ENCODE measurements at regions not wholly inside any gene's neighbourhood (a gene's known extent, or its start where the extent isn't known, plus 50 kb on each side); places are given as distances from the start of the nearest gene placed in this dataset.
"Not testable (repeated sequence)": the region's sequence is repeated elsewhere in the genome, so short reads cannot be mapped to it uniquely, and the experiment has no call there.

GRCh38 chr7:98763441-98763840, 106.4 kb downstream of the TMEM130 start:
- Histone ChIP-seq H3K4me3 (no peak overlapping the region), H3K9me3 (no peaks in the 10 kb centered on the region), H3K27ac (no peak overlapping the region), H3K36me3 (no peaks in the 10 kb centered on the region), H3K4me1 (no peaks in the 10 kb centered on the region), H3K27me3 (no peaks in the 10 kb centered on the region)
- TF ChIP-seq, protein P1, sequence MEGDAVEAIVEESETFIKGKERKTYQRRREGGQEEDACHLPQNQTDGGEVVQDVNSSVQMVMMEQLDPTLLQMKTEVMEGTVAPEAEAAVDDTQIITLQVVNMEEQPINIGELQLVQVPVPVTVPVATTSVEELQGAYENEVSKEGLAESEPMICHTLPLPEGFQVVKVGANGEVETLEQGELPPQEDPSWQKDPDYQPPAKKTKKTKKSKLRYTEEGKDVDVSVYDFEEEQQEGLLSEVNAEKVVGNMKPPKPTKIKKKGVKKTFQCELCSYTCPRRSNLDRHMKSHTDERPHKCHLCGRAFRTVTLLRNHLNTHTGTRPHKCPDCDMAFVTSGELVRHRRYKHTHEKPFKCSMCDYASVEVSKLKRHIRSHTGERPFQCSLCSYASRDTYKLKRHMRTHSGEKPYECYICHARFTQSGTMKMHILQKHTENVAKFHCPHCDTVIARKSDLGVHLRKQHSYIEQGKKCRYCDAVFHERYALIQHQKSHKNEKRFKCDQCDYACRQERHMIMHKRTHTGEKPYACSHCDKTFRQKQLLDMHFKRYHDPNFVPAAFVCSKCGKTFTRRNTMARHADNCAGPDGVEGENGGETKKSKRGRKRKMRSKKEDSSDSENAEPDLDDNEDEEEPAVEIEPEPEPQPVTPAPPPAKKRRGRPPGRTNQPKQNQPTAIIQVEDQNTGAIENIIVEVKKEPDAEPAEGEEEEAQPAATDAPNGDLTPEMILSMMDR (IDR thresholded peaks at IDR 0.05): no peak
- TF ChIP-seq POLR2A (IDR thresholded peaks at IDR 0.05): no peak
- intact Hi-C loops (cut with DNase I; ENCODE audit: low total_unique reads): no loop called here
- DNase-seq: no peak

DNA sequence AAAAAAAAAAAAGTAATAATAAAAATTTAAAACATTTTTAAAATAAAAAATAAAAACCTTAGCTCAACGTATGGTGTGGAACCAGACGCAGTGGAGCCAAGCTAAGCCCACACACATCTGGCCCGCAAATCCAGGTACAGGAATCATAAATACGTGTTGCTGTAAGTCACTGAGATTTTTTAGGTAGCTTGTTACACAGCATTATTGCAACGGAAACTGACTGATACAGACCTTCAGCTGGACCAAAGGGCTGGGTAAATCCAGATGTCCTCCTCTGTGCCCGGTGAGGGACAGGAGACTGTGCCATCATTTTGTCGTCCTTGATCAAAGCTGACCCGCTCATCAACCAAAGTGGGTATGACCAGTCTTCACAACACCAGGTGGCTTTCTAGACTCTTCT, 104.9 kb downstream of the TMEM130 start:
- Histone ChIP-seq H3K27ac (no peak overlapping the region), H3K4me1 (no peaks in the 10 kb centered on the region), H3K4me3 (no peak overlapping the region), H3K36me3 (no peaks in the 10 kb centered on the region), H3K27me3 (no peaks in the 10 kb centered on the region), H3K9me3 (no peaks in the 10 kb centered on the region)
- no peak for TF ChIP-seq POLR2A (IDR thresholded peaks at IDR 0.05)
- TF ChIP-seq, protein P1 (IDR thresholded peaks at IDR 0.05): no peak
- intact Hi-C loops (cut with DNase I; ENCODE audit: low total_unique reads): no loop called here
- DNase-seq: no peak

DNA sequence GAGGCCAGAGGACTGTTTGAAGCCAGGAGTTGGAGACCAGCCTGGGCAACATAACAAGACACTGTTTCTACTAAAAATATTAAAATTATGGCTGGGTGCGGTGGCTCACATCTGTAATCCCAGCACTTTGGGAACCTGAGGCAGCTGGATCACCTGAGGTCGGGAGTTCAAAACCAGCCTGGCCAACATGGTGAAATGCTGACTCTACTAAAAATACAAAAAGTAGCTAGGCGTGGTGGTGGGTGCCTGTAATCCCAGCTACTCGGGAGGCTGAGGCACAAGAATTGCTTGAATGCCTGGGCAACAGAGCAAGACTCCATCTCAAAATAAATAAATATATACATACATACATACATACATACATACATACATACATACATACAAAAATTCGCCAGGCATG, 99.7 kb downstream of the TMEM130 start:
- H3K27ac ChIP-seq; H3K4me1 ChIP-seq; H3K27me3 ChIP-seq; intact Hi-C loops (cut with DNase I; ENCODE audit: low total_unique reads); H3K36me3 ChIP-seq; H3K4me3 ChIP-seq; H3K9me3 ChIP-seq; DNase-seq: not testable (repeated sequence)

GRCh38 chr7:98771519-98771918, 98.3 kb downstream of the TMEM130 start:
- no peak for TF ChIP-seq POLR2A (IDR thresholded peaks at IDR 0.05)
- TF ChIP-seq, protein P1 (IDR thresholded peaks at IDR 0.05): no peak
- no peaks in the 10 kb centered on the region for H3K36me3 ChIP-seq
- H3K27ac ChIP-seq: no peak overlapping the region
- intact Hi-C loops (cut with DNase I; ENCODE audit: low total_unique reads): no loop called here
- no peak overlapping the region for H3K4me3 ChIP-seq
- no peak for DNase-seq
- no peaks in the 10 kb centered on the region for H3K4me1 ChIP-seq
- no peaks in the 10 kb centered on the region for H3K27me3 ChIP-seq
- H3K9me3 ChIP-seq: no peaks in the 10 kb centered on the region

GRCh38 chr7:98771941-98772603, 97.7 kb downstream of the TMEM130 start:
- Histone ChIP-seq H3K9me3 (no peaks in the 10 kb centered on the region), H3K36me3 (no peaks in the 10 kb centered on the region), H3K4me1 (no peaks in the 10 kb centered on the region), H3K27me3 (no peaks in the 10 kb centered on the region), H3K4me3 (no peak overlapping the region), H3K27ac (no peak overlapping the region)
- no peak for TF ChIP-seq POLR2A (IDR thresholded peaks at IDR 0.05)
- TF ChIP-seq, protein P1 (IDR thresholded peaks at IDR 0.05): no peak
- no peak for DNase-seq
- intact Hi-C loops (cut with DNase I; ENCODE audit: low total_unique reads): no loop called here

GRCh38 chr7:98774884-98775283, 94.9 kb downstream of the TMEM130 start:
- TF ChIP-seq, protein P1 (IDR thresholded peaks at IDR 0.05): no peak
- no peak for TF ChIP-seq POLR2A (IDR thresholded peaks at IDR 0.05)
- Histone ChIP-seq H3K27ac (no peak overlapping the region), H3K9me3 (no peaks in the 10 kb centered on the region), H3K4me1 (no peaks in the 10 kb centered on the region), H3K36me3 (no peaks in the 10 kb centered on the region), H3K27me3 (no peaks in the 10 kb centered on the region), H3K4me3 (no peak overlapping the region)
- intact Hi-C loops (cut with DNase I; ENCODE audit: low total_unique reads): no loop called here
- DNase-seq: no peak

Measured in uterus (tissue), 3 donors.